ENCODE measurements at regions not wholly inside any gene's neighbourhood (a gene's known extent, or its start where the extent isn't known, plus 50 kb on each side); places are given as distances from the start of the nearest gene placed in this dataset.

DNA sequence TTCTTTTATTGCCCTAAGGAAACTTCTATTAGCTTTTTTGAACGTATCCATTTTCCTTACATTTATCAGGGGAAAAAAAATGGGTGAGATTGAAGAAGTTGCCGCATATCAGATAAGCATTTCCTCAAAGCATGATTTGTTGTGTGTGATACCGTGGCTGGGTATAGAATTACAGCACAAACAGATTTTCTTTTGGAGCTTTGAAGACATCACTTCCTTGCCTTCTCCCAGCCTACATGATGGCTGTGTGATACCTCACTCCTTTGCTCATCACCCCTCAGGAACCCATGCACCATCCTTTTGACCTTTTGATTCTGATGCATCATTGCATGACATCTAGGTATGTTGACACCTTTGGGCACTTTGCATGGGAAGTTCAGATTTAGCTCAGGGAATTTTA is 1155.3 kb downstream of the BRD1 start:
- Histone ChIP-seq H3K4me1 (no peaks in the 10 kb centered on the region), H3K27me3 (peaks cover 0 to 4% (median 0%) of the 10 kb centered on the region in 4 donors), H3K9me3 (peaks cover 0 to 36% (median 11%) of the 10 kb centered on the region in 3 donors), H3K27ac (no peak overlapping the region), H3K4me3 (no peak overlapping the region), H3K36me3 (no peaks in the 10 kb centered on the region)
- DNase-seq = no peak
- intact Hi-C loops (cut with DNase I) = no loop called here
- TF ChIP-seq POLR2A (IDR thresholded peaks at IDR 0.05) (no peak), CTCF (IDR thresholded peaks at IDR 0.05) (no peak)
- WGBS, 2 donors = 80 to 81% methylated on average over 3 of the region's 3 CpGs

DNA sequence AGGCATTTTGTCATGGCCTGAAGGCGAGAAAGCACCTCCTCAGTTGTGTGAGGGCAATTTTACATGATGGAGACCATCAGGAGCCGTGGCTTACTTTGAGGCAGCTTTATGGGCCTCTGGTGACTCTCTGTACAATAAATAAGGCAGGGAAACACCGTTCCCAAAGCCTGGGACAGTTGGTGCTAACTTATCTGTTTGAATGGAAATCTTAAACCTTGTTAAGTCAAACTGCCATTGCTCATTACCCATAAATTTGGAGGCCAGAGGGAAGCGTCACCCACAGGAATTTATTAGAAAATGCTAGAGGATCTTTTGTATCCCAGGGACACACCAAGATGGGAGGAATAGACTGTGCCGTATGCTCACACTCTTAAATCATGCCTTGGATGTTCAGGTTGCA is 1156.9 kb downstream of the BRD1 start:
- WGBS, 2 donors = 38 to 55% methylated on average over 3 to 4 of the region's 5 CpGs
- H3K4me1 ChIP-seq = no peaks in the 10 kb centered on the region
- H3K36me3 ChIP-seq = no peaks in the 10 kb centered on the region
- no peak overlapping the region for H3K27ac ChIP-seq
- DNase-seq = no peak
- TF ChIP-seq CTCF (IDR thresholded peaks at IDR 0.05) = no peak
- TF ChIP-seq POLR2A (IDR thresholded peaks at IDR 0.05) = no peak
- peaks cover 0 to 4% (median 0%) of the 10 kb centered on the region in 4 donors for H3K27me3 ChIP-seq
- intact Hi-C loops (cut with DNase I) = no loop called here
- peaks cover 0 to 36% (median 11%) of the 10 kb centered on the region in 3 donors for H3K9me3 ChIP-seq
- no peak overlapping the region for H3K4me3 ChIP-seq

DNA sequence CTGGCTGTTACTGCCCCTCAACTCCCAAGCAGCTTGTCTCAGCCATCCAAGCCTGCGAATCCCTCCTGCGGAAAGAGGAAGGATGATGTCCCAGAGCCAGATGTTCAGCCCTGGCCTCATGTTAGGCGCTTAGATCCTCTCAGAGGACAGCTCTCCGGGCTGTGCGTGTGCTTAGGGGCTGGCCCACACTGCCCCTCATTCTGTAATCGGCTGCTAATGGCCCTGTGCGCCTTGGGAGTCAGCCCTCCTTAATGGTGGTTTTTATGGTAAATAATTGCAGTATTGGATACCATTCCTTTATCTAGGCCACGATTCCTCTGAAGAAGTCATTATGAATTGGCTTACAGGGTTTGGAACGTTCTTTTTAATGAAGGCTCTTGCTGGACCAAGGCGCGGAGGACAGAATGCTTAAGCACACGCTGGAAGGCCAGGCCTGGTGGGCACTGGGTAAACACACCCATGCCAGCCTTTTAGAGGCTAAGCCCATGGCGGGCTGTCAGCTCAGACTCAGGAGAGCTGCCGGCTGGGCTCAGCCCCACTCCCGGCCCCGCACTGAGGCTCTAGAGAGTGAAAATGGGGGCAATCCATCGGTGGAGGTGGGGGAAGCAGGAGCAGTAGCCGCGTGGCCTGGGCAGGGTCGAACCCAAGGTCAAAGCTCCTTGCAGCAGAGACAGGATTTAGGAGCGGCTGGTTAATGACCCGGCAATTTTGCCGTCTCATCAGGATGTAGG is 1157.5 kb downstream of the BRD1 start:
- Histone ChIP-seq H3K4me3 (no peak overlapping the region), H3K36me3 (no peaks in the 10 kb centered on the region), H3K27ac (no peak overlapping the region), H3K9me3 (peaks cover 0 to 36% (median 11%) of the 10 kb centered on the region in 3 donors), H3K27me3 (peaks cover 0 to 4% (median 0%) of the 10 kb centered on the region in 4 donors), H3K4me1 (no peaks in the 10 kb centered on the region)
- 77 to 89% methylated on average over 11 to 15 of the region's 23 CpGs for WGBS, 2 donors
- intact Hi-C loops (cut with DNase I) = no loop called here
- no peak for TF ChIP-seq POLR2A (IDR thresholded peaks at IDR 0.05)
- TF ChIP-seq CTCF (IDR thresholded peaks at IDR 0.05) = no peak
- DNase-seq = no peak

- no peak for TF ChIP-seq CTCF (IDR thresholded peaks at IDR 0.05)
- DNase-seq = no peak
- Histone ChIP-seq H3K4me3 (no peak overlapping the region), H3K9me3 (peaks cover 0 to 31% (median 11%) of the 10 kb centered on the region in 3 donors), H3K27me3 (peaks cover 0 to 4% (median 0%) of the 10 kb centered on the region in 4 donors), H3K27ac (no peak overlapping the region), H3K36me3 (no peaks in the 10 kb centered on the region), H3K4me1 (no peaks in the 10 kb centered on the region)
- intact Hi-C loops (cut with DNase I) = no loop called here
- WGBS, 2 donors = 81% methylated on average over 3 of the region's 8 CpGs; no CpG with 5 or more reads in 1 of the 2 donors
Measured at GRCh38 chr22:48669226-48669625, 1158.4 kb downstream of the BRD1 start.

DNA sequence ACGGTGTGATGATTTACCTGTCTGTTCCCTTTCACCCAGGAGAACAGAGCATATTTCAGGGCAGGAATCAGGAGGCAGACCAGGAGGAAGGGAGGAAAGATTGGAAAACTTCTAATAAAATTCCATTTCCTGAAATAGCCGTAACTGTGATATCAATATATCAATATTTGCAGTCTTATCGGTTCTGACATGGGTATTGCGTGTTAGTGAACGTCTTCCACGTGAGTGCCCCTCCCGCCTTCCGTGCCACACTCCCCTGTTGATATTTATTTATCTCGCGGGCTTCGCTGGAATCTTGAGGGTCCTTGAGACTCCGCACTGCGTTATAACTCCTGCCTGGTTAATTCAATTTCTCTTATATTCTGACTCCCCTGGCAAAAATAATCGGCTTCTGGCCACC is 1160.4 kb downstream of the BRD1 start:
- H3K36me3 ChIP-seq = no peaks in the 10 kb centered on the region
- 83 to 86% methylated on average over 13 to 14 of the region's 14 CpGs for WGBS, 2 donors
- intact Hi-C loops (cut with DNase I) = no loop called here

More for the DNA sequence above, 1160.4 kb downstream of the BRD1 start:
- H3K9me3 ChIP-seq = peaks cover 0 to 29% (median 3%) of the 10 kb centered on the region in 3 donors
- no peak overlapping the region for H3K4me3 ChIP-seq
- H3K27ac ChIP-seq = no peak overlapping the region
- no peaks in the 10 kb centered on the region for H3K4me1 ChIP-seq
- H3K27me3 ChIP-seq = peaks cover 0 to 4% (median 0%) of the 10 kb centered on the region in 4 donors
- no peak for DNase-seq
- TF ChIP-seq POLR2A (IDR thresholded peaks at IDR 0.05) (no peak), CTCF (IDR thresholded peaks at IDR 0.05) (no peak)

Data from esophagus squamous epithelium (tissue), 5 donors.